ENCODE measurements at regions not wholly inside any gene's neighbourhood (a gene's known extent, or its start where the extent isn't known, plus 50 kb on each side); places are given as distances from the start of the nearest gene placed in this dataset.

- TF ChIP-seq ZNF432 (CRISPR knock-in tag; IDR thresholded peaks at IDR 0.05; ENCODE audit: borderline replicate concordance) (no peak), MAX (IDR thresholded peaks at IDR 0.05) (no peak), HOXD1 (CRISPR knock-in tag; IDR thresholded peaks at IDR 0.05) (no peak), POLR2G (IDR thresholded peaks at IDR 0.05; ENCODE audit: low read depth, low read length) (no peak), TRAFD1 (CRISPR knock-in tag; IDR thresholded peaks at IDR 0.05; ENCODE audit: borderline replicate concordance) (no peak), SOX6 (IDR thresholded peaks at IDR 0.05) (no peak), SOX6 (CRISPR knock-in tag; IDR thresholded peaks at IDR 0.05) (no peak), EED (CRISPR knock-in tag; IDR thresholded peaks at IDR 0.05) (no peak)
- H3K4me3 ChIP-seq (replicated peaks in 1 of 3; ENCODE audit: insufficient read depth in 1 of 3, low read depth in 2 of 3, low read length in 3 of 3) = no peak overlapping the region
- no peaks in the 10 kb centered on the region for H3K79me2 ChIP-seq (ENCODE audit: insufficient read depth, low read length)
- in situ Hi-C loops (cut with HindIII; ENCODE audit: extremely low pct_ligation_motif_present, low pct_unique_long_range_greater_than_20kb) (no loop called here), intact Hi-C loops (cut with micrococcal nuclease; ENCODE audit: unreplicated experiment) (no loop called here)
- no peak overlapping the region for H3K4me2 ChIP-seq (ENCODE audit: low read depth, low read length)
- ATAC-seq = no peak
- H3K9me3 ChIP-seq (ENCODE audit: low read length) = no peaks in the 10 kb centered on the region
- no peaks in the 10 kb centered on the region for H3K27me3 ChIP-seq (ENCODE audit: control insufficient read depth in 1 of 2, insufficient read depth in 2 of 2, low read length in 2 of 2)
- no peaks in the 10 kb centered on the region for H3K36me3 ChIP-seq (replicated peaks in 1 of 2; ENCODE audit: control insufficient read depth in 1 of 2, insufficient read depth in 2 of 2, low read length in 2 of 2)
- CTCF ChIA-PET (ENCODE audit: low intra/inter-chr PET ratio, low total read pairs) = no interaction called here
- H3K27ac ChIP-seq (ENCODE audit: extremely low read length, insufficient read depth, low read length) = no peak overlapping the region
- H4K20me1 ChIP-seq (ENCODE audit: insufficient read depth, low read length) = no peaks in the 10 kb centered on the region
- no peak overlapping the region for H3K9ac ChIP-seq (ENCODE audit: insufficient read depth, low read depth, low read length)
- H3K4me1 ChIP-seq (ENCODE audit: insufficient read depth, low read length) = no peaks in the 10 kb centered on the region
- FAIRE-seq = no peak
- no peak for DNase-seq (ENCODE audit: low spot score)
- no TSS peak for BruUV-seq (replicated peaks)
- POLR2A ChIA-PET = no interaction called here
- H2AFZ ChIP-seq (ENCODE audit: low read length) = no peak overlapping the region
- WGBS (ENCODE audit: low lambda C conversion rate) = 4% methylated on average over 1 of the region's 1 CpG
Observed at GRCh38 chr4:65960751-65961150, 290.5 kb upstream of the EPHA5 start.

- Histone ChIP-seq H3K4me1 (ENCODE audit: insufficient read depth, low read length) (no peaks in the 10 kb centered on the region), H3K27me3 (ENCODE audit: control insufficient read depth in 1 of 2, insufficient read depth in 2 of 2, low read length in 2 of 2) (no peaks in the 10 kb centered on the region), H3K36me3 (replicated peaks in 1 of 2; ENCODE audit: control insufficient read depth in 1 of 2, insufficient read depth in 2 of 2, low read length in 2 of 2) (no peaks in the 10 kb centered on the region), H2AFZ (ENCODE audit: low read length) (no peak overlapping the region), H3K9me3 (ENCODE audit: low read length) (no peaks in the 10 kb centered on the region), H3K9ac (ENCODE audit: insufficient read depth, low read depth, low read length) (no peak overlapping the region), H3K79me2 (ENCODE audit: insufficient read depth, low read length) (no peaks in the 10 kb centered on the region), H3K4me2 (ENCODE audit: low read depth, low read length) (no peak overlapping the region), H4K20me1 (ENCODE audit: insufficient read depth, low read length) (no peaks in the 10 kb centered on the region), H3K27ac (ENCODE audit: extremely low read length, insufficient read depth, low read length) (no peak overlapping the region), H3K4me3 (replicated peaks in 1 of 3; ENCODE audit: insufficient read depth in 1 of 3, low read depth in 2 of 3, low read length in 3 of 3) (no peak overlapping the region)
- CTCF ChIA-PET (ENCODE audit: low intra/inter-chr PET ratio, low total read pairs) = no interaction called here
- ATAC-seq (no peak), DNase-seq (ENCODE audit: low spot score) (no peak), FAIRE-seq (no peak)
- intact Hi-C loops (cut with micrococcal nuclease; ENCODE audit: unreplicated experiment) (no loop called here), in situ Hi-C loops (cut with HindIII; ENCODE audit: extremely low pct_ligation_motif_present, low pct_unique_long_range_greater_than_20kb) (no loop called here)
- WGBS (ENCODE audit: low lambda C conversion rate) = 47% methylated on average over 1 of the region's 1 CpG
- BruUV-seq (replicated peaks) = no TSS peak
- POLR2A ChIA-PET = no interaction called here
- TF ChIP-seq HMG20A (CRISPR knock-in tag; IDR thresholded peaks at IDR 0.05; ENCODE audit: borderline replicate concordance) = no peak
- TF ChIP-seq, protein P1, sequence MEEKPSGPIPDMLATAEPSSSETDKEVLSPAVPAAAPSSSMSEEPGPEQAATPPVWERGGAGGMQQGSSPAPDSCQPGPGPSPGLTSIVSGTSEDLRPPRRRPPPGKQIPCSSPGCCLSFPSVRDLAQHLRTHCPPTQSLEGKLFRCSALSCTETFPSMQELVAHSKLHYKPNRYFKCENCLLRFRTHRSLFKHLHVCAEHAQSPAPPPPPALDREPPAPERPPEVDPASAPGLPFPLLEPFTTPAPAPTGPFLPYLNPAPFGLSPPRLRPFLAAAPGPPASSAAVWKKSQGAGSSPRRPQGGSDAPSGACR (CRISPR knock-in tag; IDR thresholded peaks at IDR 0.05) = no peak
- TF ChIP-seq NCOR1 (IDR thresholded peaks at IDR 0.05; ENCODE audit: borderline replicate concordance, low read length) = no peak
- TF ChIP-seq HOXA9 (CRISPR knock-in tag; IDR thresholded peaks at IDR 0.05; ENCODE audit: borderline replicate concordance) = no peak
- no peak for TF ChIP-seq ZNF577 (CRISPR knock-in tag; IDR thresholded peaks at IDR 0.05; ENCODE audit: borderline replicate concordance, low read depth)
- TF ChIP-seq, protein P2, sequence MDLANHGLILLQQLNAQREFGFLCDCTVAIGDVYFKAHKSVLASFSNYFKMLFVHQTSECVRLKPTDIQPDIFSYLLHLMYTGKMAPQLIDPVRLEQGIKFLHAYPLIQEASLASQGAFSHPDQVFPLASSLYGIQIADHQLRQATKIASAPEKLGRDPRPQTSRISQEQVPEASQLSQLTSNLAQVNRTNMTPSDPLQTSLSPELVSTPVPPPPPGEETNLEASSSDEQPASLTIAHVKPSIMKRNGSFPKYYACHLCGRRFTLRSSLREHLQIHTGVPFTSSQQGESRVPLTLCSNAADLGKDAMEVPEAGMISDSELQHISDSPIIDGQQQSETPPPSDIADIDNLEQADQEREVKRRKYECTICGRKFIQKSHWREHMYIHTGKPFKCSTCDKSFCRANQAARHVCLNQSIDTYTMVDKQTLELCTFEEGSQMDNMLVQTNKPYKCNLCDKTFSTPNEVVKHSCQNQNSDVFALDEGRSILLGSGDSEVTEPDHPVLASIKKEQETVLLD (CRISPR knock-in tag; IDR thresholded peaks at IDR 0.05; ENCODE audit: low read depth) = no peak
Observed at GRCh38 chr4:65954416-65954815, 284.1 kb upstream of the EPHA5 start.

Measured in HepG2 (cell line).